ENCODE measurements at regions not wholly inside any gene's neighbourhood (a gene's known extent, or its start where the extent isn't known, plus 50 kb on each side); places are given as distances from the start of the nearest gene placed in this dataset.
"Not testable (repeated sequence)": the region's sequence is repeated elsewhere in the genome, so short reads cannot be mapped to it uniquely, and the experiment has no call there.

DNA sequence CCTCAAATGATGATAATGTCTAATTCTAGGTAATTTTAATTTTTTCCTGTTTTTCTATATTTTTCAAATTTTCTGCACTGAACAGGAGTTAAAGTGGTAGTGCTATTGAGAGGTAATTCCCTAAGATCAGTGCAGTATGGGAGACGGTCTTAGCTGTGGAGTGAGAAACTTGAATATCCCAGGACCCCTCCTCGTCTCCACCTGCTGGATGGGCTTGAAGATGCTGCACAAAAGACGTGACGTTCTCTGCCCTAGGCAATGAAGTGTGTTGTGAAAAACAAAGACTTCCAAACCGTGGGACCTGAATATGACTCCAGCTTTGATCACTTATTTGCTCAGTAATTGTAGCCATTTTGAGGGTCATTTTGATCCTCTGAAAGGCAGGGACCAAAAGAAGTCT lies 298.1 kb downstream of the VRK1 start:
- no peak for DNase-seq
- TF ChIP-seq GATA1 (IDR thresholded peaks at IDR 0.05; ENCODE audit: low read depth, low read length) (no peak), POLR2A (IDR thresholded peaks at IDR 0.05; ENCODE audit: low read length) (no peak)

DNA sequence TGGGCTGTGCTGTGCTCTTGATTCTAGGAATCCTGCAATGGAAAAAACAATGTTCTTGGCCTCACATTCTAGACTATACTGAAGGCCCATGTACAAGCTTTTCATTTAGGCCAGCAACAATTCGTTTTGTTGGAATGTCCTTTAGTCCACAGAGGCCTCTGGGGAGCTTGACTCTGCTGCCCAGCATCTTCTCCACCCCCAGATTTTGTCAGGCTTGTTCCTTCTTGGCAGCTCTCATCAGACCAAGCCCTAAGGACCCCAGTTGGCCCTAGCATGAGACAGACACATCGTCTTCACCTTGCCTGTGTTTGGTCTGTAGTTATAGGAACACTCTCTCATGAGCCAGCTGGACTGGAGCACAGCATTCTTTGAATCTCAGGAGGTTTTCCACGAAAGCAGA lies 300.1 kb downstream of the VRK1 start:
- no peak for DNase-seq
- TF ChIP-seq GATA1 (IDR thresholded peaks at IDR 0.05; ENCODE audit: low read depth, low read length): no peak
- no peak for TF ChIP-seq POLR2A (IDR thresholded peaks at IDR 0.05; ENCODE audit: low read length)

DNA sequence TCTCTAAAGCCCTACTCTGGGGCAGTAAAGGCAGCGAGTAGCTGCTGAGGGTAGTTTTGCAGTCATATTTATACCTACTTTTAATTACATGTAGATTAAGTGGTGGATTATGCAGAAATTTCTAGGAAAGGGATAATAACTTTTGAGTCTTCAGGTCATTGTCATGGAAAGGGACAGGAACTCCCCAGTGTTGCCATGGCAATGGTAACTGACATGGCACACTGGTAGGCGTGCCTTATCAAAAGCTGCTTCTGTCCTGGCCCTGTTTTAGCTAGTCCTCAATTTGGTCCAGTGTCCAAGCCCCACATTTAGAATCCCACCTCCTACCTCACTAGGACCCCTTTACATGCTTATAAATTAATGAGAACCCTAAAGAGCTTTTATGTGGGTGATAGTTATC lies 303.1 kb downstream of the VRK1 start:
- no peak for TF ChIP-seq GATA1 (IDR thresholded peaks at IDR 0.05; ENCODE audit: low read depth, low read length)
- no peak for TF ChIP-seq POLR2A (IDR thresholded peaks at IDR 0.05; ENCODE audit: low read length)
- DNase-seq: peak in 1 of 2 experiments; percentile 26

DNA sequence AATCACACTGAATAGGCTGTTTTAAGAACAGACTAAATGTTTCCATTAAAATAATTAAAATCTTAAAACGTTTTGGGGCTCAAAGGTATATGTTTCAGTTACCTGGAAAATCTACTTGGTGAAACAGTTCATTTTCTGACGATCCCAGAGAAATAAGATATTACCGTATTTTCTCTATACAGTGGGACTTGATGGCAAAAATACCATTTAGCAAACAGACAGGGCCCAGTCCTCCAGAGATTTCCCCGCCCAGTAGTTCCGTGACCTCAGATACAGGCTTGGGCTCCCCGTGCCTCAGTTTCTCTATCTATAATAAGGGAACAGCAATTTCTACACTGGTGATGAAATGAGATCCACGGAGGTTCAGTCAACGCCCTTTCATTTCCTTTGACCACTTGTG lies 304.4 kb downstream of the VRK1 start:
- no peak for TF ChIP-seq POLR2A (IDR thresholded peaks at IDR 0.05; ENCODE audit: low read length)
- no peak for TF ChIP-seq GATA1 (IDR thresholded peaks at IDR 0.05; ENCODE audit: low read depth, low read length)
- DNase-seq: no peak

DNA sequence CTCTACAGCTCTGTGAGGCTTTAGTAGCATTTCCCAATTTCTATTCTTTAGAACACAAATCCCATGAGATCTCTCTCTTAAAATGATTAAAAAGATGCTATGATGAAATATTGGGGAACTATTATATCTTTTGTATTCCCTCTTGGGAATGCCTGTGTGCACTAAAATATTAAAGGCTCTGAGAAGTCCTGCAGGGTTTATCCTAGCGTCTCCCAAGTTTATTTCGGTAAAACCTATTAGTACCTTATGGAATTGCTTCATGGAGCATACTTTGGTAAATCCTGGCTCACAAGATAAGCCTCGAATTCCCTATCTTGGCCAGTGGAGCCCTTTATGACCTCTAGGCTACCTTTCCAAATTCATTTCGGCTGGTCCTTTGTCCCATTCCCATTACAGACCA lies 306.8 kb downstream of the VRK1 start:
- TF ChIP-seq GATA1 (IDR thresholded peaks at IDR 0.05; ENCODE audit: low read depth, low read length) (no peak), POLR2A (IDR thresholded peaks at IDR 0.05; ENCODE audit: low read length) (no peak)
- no peak for DNase-seq

DNA sequence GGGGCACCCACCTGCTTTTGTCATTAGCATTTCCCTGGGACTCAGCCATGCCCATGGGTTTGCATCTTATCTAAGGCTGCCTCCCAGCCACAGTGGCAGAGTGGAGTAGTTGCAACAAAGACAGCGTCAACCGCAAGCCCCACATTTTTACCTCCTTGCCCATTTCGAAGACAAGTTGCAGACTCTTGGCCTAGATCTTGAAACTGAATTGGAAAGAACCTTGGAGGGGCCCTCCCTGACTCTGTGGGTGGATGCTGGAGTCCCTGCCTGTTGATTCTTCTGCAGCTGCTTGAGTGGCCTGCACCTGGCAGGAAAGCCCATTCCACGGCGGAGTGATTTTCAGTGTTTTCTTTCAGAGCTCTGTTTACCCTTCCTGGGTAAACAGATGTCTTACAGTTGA lies 309.0 kb downstream of the VRK1 start:
- TF ChIP-seq POLR2A (IDR thresholded peaks at IDR 0.05; ENCODE audit: low read length) (no peak), GATA1 (IDR thresholded peaks at IDR 0.05; ENCODE audit: low read depth, low read length) (no peak)
- DNase-seq: no peak

DNA sequence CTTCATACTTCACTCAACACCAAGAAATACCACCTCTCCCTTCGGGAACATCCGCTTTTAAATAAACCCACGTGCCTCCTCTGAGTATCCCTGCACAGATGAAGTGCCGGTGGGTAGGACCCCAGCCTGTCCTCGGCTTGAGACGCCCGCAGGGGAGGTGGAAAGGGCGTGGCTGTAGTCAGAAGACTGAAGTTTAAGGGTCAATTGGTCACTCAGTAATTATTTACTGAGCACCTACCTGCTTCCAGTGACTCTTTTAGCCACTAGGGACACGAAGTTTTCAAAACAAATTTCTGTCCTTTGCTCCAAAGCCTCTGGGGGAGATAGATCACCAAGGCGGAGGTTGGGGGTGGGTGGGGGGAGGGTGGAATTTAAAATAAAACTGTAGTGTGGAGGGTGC lies 309.4 kb downstream of the VRK1 start:
- no peak for TF ChIP-seq POLR2A (IDR thresholded peaks at IDR 0.05; ENCODE audit: low read length)
- no peak for TF ChIP-seq GATA1 (IDR thresholded peaks at IDR 0.05; ENCODE audit: low read depth, low read length)
- no peak for DNase-seq

DNA sequence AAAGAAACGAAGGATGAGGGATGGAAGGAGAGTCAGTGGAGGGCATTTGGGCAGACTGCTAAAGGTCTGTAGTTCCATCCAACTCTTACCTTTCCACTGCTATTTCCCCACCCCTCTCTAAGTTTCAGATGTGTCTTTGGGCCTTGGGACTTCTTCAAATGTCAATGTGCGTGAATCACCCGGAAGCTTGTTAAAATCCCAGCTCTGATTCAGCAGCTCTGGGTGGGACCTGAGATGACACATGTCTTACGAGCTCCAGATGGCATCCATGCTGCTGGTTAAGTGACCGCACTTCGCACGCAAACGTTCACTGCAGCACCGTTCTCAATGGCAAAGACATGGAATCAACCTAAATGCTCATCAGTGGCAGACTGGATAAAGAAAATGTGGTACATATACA lies 309.9 kb downstream of the VRK1 start:
- TF ChIP-seq GATA1 (IDR thresholded peaks at IDR 0.05; ENCODE audit: low read depth, low read length) (no peak), POLR2A (IDR thresholded peaks at IDR 0.05; ENCODE audit: low read length) (no peak)

DNA sequence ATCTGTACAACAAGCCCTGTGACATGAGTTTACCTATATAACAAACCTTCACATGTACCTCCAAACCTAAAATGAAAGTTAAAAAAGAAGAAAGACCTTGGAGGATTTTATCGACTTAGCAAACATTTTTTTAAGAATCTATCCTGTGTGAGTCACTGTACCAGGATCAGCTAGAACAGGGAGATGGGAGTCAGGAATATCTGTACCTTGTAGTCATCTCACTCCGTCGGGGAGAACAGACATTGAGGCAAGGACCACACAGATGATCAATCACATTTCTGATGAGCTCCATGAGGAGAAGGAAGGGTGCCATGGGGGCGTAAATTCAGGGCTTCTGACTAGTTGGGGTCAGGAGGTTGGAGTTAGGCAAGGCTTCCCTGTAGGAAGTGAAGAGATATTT lies 310.6 kb downstream of the VRK1 start:
- no peak for DNase-seq
- no peak for TF ChIP-seq GATA1 (IDR thresholded peaks at IDR 0.05; ENCODE audit: low read depth, low read length)
- TF ChIP-seq POLR2A (IDR thresholded peaks at IDR 0.05; ENCODE audit: low read length): no peak

More for the DNA sequence above, 309.9 kb downstream of the VRK1 start:
- DNase-seq: no peak

DNA sequence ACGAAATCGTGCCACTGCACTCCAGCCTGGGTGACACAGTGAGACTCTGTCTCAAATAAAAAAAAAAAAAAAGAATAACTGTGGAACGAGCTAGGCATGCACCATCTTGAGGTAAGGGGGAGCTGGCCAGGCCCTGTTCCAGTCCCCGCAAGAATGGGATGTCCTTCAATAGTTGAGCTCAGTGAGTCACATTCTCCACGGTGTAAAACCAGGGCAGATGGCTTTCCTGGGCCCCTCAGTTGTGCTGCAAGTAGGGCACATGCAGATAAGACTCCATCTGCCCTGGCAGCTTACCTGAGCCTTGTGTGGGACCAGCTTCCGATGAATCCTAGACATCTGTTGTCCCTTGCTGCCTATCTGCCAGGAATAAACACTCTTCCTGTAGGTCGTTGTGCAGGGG lies 312.1 kb downstream of the VRK1 start:
- TF ChIP-seq GATA1 (IDR thresholded peaks at IDR 0.05; ENCODE audit: low read depth, low read length) (no peak), POLR2A (IDR thresholded peaks at IDR 0.05; ENCODE audit: low read length) (no peak)
- DNase-seq: no peak

DNA sequence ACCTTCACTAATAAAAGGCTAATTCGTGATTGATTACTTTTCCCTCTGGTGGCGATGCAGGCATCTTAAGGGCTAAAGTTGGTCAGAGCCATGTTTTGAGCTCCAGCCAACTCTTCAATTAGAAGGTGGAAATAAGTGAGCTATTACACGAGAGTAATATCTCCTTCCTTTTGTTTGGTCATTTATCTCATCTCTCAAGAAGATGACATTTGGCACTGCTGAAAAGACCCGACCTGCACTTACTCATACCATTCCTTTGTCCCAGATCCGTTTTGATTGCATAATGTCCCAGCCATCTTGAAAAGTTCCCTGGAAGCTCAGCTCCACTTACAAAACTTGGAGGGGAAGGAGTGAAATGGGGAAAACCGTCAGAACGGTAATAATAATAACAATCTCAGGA lies 316.2 kb downstream of the VRK1 start:
- no peak for DNase-seq
- TF ChIP-seq POLR2A (IDR thresholded peaks at IDR 0.05; ENCODE audit: low read length): no peak
- TF ChIP-seq GATA1 (IDR thresholded peaks at IDR 0.05; ENCODE audit: low read depth, low read length): no peak

DNA sequence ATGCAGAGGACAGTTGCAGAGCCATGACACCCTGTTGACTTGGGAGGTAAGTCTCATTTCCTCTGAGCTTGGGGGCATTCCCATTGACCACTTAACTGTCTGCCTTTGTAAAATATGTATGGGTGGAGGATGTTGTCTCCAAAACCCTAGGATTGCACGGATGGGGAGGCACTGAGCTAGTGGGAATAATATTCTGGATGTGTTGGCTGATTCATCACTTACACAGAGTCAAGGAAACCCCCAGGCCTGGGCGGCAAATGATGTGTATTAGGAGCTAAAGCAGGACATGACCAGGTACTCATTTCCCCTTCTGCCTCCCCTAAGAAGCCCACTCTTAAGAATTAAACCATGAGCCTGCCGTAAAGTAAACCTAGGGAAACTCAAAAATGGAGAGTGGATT lies 319.4 kb downstream of the VRK1 start:
- no peak for DNase-seq
- TF ChIP-seq GATA1 (IDR thresholded peaks at IDR 0.05; ENCODE audit: low read depth, low read length): no peak

DNA sequence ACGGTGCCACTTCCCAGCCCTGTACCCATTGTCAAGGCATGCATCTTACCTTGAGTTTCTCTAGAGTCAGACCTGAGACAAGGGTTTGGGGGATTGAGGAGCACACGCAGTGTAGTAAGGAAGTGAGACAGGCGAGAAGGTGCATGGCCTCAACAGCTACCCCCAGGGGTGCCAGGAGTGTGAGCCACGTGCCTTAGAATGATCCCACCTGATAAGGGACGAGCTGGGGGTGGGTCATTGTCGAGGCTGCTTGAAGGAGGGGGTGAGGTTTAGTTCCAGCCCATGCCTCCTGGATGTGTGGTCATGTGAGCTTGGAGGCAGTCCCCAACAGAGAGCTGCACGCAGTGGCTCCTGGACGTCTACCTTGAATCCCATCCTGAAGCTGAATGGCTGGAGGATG lies 320.5 kb downstream of the VRK1 start:
- DNase-seq: no peak
- TF ChIP-seq GATA1 (IDR thresholded peaks at IDR 0.05; ENCODE audit: low read depth, low read length) (no peak), POLR2A (IDR thresholded peaks at IDR 0.05; ENCODE audit: low read length) (no peak)

DNA sequence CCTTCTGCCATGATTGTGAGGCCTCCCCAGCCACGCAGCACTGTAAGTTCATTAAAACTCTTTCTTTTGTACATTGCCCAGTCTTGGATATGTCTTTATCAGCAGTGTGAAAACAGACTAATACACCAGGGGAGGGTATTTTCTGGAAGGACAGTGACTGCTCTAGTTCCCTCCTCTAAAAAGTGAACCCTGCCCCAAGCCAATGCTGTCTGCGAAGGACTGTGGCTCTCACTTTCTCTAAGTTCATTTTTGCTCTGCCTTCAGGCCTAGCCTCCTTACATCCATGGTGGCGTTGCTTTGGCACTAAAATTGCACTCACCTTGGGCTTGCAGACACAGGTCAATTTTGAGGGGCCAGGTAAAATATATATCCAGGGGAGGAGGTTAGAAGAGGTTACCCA lies 323.0 kb downstream of the VRK1 start:
- TF ChIP-seq GATA1 (IDR thresholded peaks at IDR 0.05; ENCODE audit: low read depth, low read length) (no peak), POLR2A (IDR thresholded peaks at IDR 0.05; ENCODE audit: low read length) (no peak)
- DNase-seq: no peak

DNA sequence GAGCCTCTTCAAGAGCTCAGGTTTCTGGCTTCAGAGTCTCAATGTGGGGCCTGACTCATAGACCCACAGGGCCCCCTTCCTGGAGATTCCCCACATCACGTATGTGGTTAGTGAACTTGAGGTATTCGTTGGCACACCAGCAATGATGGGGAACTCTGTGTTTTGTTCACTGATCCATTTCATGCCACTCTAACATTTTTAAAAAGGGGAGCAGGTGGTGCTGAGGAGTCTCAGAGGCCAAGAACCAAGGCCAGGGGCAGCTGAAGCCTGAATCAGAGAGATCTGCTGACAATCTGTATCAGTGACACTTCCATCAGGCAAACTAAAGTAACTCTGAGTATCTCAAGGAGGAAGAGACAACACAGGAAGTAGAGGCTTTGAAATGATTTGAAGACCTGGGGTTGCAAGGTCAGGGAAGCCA lies 323.4 kb downstream of the VRK1 start:
- TF ChIP-seq GATA1 (IDR thresholded peaks at IDR 0.05; ENCODE audit: low read depth, low read length) (no peak), POLR2A (IDR thresholded peaks at IDR 0.05; ENCODE audit: low read length) (no peak)
- no peak for DNase-seq

DNA sequence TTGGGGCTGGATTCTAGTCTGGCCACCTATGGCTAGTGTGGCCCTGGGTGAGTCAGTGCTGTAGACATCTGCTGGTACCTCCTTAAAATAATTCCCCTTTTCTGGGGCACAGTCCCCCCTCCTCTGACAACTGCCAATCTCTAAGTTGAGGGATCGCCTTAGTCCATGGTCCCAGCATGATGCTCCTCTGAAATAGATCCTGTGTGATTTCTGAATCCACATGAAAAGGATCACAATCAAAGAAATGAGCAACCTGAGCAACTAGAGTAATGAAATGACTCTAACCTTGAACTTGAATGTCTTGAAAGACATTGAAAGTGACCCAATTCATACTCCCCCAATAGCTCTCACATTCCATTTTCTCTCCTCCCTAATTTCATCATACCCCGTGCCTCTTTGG lies 332.5 kb downstream of the VRK1 start:
- no peak for TF ChIP-seq GATA1 (IDR thresholded peaks at IDR 0.05; ENCODE audit: low read depth, low read length)
- TF ChIP-seq POLR2A (IDR thresholded peaks at IDR 0.05; ENCODE audit: low read length): no peak
- DNase-seq: no peak

DNA sequence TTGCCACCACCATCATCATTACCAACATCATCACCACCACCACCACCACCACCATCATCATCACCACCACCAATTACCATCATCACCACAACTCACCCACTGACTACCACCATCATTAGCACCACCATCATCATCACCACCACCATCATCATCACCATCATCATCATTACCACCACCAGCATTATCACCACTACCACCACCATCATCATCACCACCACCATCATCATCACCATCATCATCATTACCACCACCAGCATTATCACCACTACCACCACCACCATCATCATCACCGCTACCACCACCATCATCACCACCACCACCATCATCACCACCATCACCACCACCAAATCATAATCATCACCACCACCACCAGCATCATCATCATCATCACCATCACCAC lies 338.7 kb downstream of the VRK1 start:
- not testable (repeated sequence) for DNase-seq

Measured in erythroblast (primary cell).